GM10248 (cell line): ENCODE measurements at regions not wholly inside any gene's neighbourhood (a gene's known extent, or its start where the extent isn't known, plus 50 kb on each side); places are given as distances from the start of the nearest gene placed in this dataset.
"Not testable (repeated sequence)": the region's sequence is repeated elsewhere in the genome, so short reads cannot be mapped to it uniquely, and the experiment has no call there.

ENCODE experiments used
- CTCF ChIA-PET: fragments of 300-600 bp; sonication (Branson Sonifier 250); formaldehyde crosslinking; extraction: SDS; loops from one replicate; lab custom pipeline; 2021; ENCODE audit warnings: antibody characterized with exemption; lab: Yijun Ruan, JAX
- POLR2A ChIA-PET: fragments of 350-650 bp; sonication (Branson Sonifier 250); formaldehyde crosslinking; extraction: SDS; loops from one replicate; lab custom pipeline; 2020; ENCODE audit warnings: antibody characterized with exemption; lab: Yijun Ruan, JAX
- DNase-seq: peaks from one replicate; pipeline ENCODE4 v3.0.0; 2012; ENCODE audit errors: extremely low spot score
- CTCF ChIP-seq: IDR thresholded peaks from 2 replicates; pipeline ENCODE4 v1.5.1; 2012; ENCODE audit warnings: mild to moderate bottlenecking, low read depth; ENCODE audit errors: extremely low read depth, missing control alignments, control extremely low read depth

- POLR2A ChIA-PET, result no interaction called here
- TF ChIP-seq CTCF, result no peak
- CTCF ChIA-PET, result no interaction called here
- no peak for DNase-seq
These were observed 58.0 kb upstream of the FBXO11 start for GRCh38 chr2:47964277-47964676.

GRCh38 chr2:47964722-47965434, 58.6 kb upstream of the FBXO11 start:
- CTCF ChIA-PET, result no interaction called here
- no peak for DNase-seq
- TF ChIP-seq CTCF, result no peak
- POLR2A ChIA-PET, result no interaction called here

- DNase-seq, POLR2A ChIA-PET, CTCF ChIA-PET: not testable (repeated sequence)
These were observed 70.4 kb upstream of the FBXO11 start for GRCh38 chr2:47976728-47977127.

GRCh38 chr2:47984041-47984440, 77.7 kb upstream of the FBXO11 start:
- no peak for TF ChIP-seq CTCF
- DNase-seq, result no peak
- ChIA-PET CTCF (interaction anchor here (0.6 kb wide), 1 partner anchor 1044 kb away, joined by 3 read pairs; no protein-coding TSS in a partner anchor), POLR2A (no interaction called here)

GRCh38 chr2:47990503-47990902, 84.2 kb upstream of the FBXO11 start:
- DNase-seq, result no peak
- CTCF ChIA-PET, result no interaction called here
- POLR2A ChIA-PET, result no interaction called here
- no peak for TF ChIP-seq CTCF

GRCh38 chr2:47992671-47993070, 86.4 kb upstream of the FBXO11 start:
- CTCF ChIA-PET, result no interaction called here

More at GRCh38 chr2:47992671-47993070, 86.4 kb upstream of the FBXO11 start:
- no peak for TF ChIP-seq CTCF
- POLR2A ChIA-PET, result no interaction called here
- no peak for DNase-seq
